ENCODE measurements at regions not wholly inside any gene's neighbourhood (a gene's known extent, or its start where the extent isn't known, plus 50 kb on each side); places are given as distances from the start of the nearest gene placed in this dataset.

DNA sequence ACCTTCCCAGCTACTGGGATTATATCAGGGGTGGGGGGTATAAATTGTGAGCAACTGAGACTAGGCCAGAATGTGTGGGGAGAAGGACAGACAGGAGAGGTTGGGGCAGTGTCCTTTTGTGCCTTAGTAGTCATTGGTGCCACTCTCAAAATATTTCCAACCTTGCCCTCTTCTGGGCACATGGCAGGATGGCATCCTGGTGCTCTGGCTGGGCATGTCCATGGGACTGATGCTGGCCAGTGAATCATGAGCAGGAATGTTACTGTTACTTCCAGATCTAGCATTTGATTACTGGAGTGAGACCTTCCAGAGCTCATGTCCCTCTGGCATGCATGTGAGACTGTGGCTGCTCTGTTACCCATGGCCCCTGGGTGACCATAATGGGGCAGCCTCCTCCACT is 151.2 kb downstream of the MATN1 start:
- no TSS peak for BruUV-seq (replicated peaks)
- intact Hi-C loops (cut with micrococcal nuclease): no loop called here

DNA sequence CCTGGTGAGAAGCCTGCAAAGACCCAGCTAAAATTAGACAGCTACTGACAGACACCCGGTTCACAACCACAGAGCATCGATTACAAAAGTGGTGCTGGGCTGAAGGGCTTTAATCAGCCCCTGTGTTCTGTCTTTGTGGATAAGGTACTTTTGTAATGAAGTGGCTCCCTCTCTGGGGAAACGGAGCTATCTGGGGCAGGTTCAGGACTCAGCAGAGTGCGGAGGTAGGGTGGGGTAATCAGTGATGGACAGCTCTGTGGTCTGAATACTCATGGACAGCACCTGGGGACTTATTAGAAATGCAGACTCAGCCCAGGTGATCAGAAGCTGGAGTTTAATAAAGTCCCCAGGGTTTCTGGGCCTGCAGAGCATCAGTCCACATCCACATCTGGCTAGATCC is 152.0 kb downstream of the MATN1 start:
- no TSS peak for BruUV-seq (replicated peaks)
- H3K9me2 ChIP-seq (ENCODE audit: insufficient read depth): no peaks in the 10 kb centered on the region
- H2AFZ ChIP-seq (ENCODE audit: low read depth, low read length, poor library complexity, severe bottlenecking): no peak overlapping the region
- no peaks in the 10 kb centered on the region for H3K79me2 ChIP-seq (ENCODE audit: insufficient read depth, low read length)
- no peak overlapping the region for H3K27ac ChIP-seq (ENCODE audit: low read depth, low read length)
- no peak overlapping the region for H3K4me2 ChIP-seq (ENCODE audit: low read length)
- intact Hi-C loops (cut with micrococcal nuclease): no loop called here
- H3K9ac ChIP-seq (ENCODE audit: low read length): no peak overlapping the region
- no peaks in the 10 kb centered on the region for H3K4me1 ChIP-seq (ENCODE audit: control insufficient read depth in 1 of 2, insufficient read depth in 2 of 2, low read length in 2 of 2)
- POLR2A ChIA-PET: no interaction called here
- RAD21 ChIA-PET (ENCODE audit: low non-redundant PET in 1 of 2, low total read pairs in 2 of 2, uncharacterized antibody in 2 of 2, unreplicated experiment in 2 of 2): no interaction called here
- CTCF ChIA-PET: interaction anchor here (1.8 kb wide), 1 partner anchor 191 kb away, joined by 6 read pairs; no protein-coding TSS in a partner anchor
- no peaks in the 10 kb centered on the region for H3K36me3 ChIP-seq (ENCODE audit: control insufficient read depth in 1 of 2, insufficient read depth in 2 of 2, low read length in 2 of 2)
- H3K9me3 ChIP-seq (ENCODE audit: control insufficient read depth in 1 of 2, insufficient read depth in 1 of 2, low read depth in 1 of 2, low read length in 2 of 2): no peaks in the 10 kb centered on the region
- ATAC-seq: no peak
- DNase-seq (ENCODE audit: low read depth, low spot score): no peak
- no peak overlapping the region for H3K4me3 ChIP-seq (replicated peaks in 1 of 2; ENCODE audit: low read depth in 1 of 2, low read length in 2 of 2)
- TF ChIP-seq ZFX (IDR thresholded peaks at IDR 0.05) (no peak), ELF1 (IDR thresholded peaks at IDR 0.05; ENCODE audit: borderline replicate concordance, low read depth) (no peak), JUND (IDR thresholded peaks at IDR 0.05) (no peak), EZH2 (IDR thresholded peaks at IDR 0.05) (no peak), EZH2phosphoT487 (IDR thresholded peaks at IDR 0.05; ENCODE audit: borderline replicate concordance) (no peak), CBX3 (IDR thresholded peaks at IDR 0.05; ENCODE audit: low read depth) (no peak), SP1 (IDR thresholded peaks at IDR 0.05; ENCODE audit: low read depth) (no peak), RAD21 (IDR thresholded peaks at IDR 0.05; ENCODE audit: low read depth) (no peak), EGR1 (IDR thresholded peaks at IDR 0.05; ENCODE audit: low read depth) (no peak), CEBPB (IDR thresholded peaks at IDR 0.05; ENCODE audit: low read depth) (no peak), FOSL1 (IDR thresholded peaks at IDR 0.05; ENCODE audit: low read depth) (no peak), ZNF274 (IDR thresholded peaks at IDR 0.05; ENCODE audit: low read depth, low read length) (no peak), POLR2A (IDR thresholded peaks at IDR 0.05; ENCODE audit: borderline replicate concordance, extremely low read depth, insufficient read depth, insufficient read length) (no peak), SRF (IDR thresholded peaks at IDR 0.05; ENCODE audit: low read depth) (no peak)
- TF ChIP-seq, protein P1, sequence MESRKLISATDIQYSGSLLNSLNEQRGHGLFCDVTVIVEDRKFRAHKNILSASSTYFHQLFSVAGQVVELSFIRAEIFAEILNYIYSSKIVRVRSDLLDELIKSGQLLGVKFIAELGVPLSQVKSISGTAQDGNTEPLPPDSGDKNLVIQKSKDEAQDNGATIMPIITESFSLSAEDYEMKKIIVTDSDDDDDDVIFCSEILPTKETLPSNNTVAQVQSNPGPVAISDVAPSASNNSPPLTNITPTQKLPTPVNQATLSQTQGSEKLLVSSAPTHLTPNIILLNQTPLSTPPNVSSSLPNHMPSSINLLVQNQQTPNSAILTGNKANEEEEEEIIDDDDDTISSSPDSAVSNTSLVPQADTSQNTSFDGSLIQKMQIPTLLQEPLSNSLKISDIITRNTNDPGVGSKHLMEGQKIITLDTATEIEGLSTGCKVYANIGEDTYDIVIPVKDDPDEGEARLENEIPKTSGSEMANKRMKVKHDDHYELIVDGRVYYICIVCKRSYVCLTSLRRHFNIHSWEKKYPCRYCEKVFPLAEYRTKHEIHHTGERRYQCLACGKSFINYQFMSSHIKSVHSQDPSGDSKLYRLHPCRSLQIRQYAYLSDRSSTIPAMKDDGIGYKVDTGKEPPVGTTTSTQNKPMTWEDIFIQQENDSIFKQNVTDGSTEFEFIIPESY (IDR thresholded peaks at IDR 0.05; ENCODE audit: extremely low read depth, insufficient replicate concordance, low read length): no peak
- TF ChIP-seq, protein P2, sequence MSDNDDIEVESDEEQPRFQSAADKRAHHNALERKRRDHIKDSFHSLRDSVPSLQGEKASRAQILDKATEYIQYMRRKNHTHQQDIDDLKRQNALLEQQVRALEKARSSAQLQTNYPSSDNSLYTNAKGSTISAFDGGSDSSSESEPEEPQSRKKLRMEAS (IDR thresholded peaks at IDR 0.05): no peak
- no peaks in the 10 kb centered on the region for H4K20me1 ChIP-seq (ENCODE audit: insufficient read depth)
- H3K27me3 ChIP-seq (ENCODE audit: insufficient read depth, low read length): no peaks in the 10 kb centered on the region

More for the DNA sequence above, 151.2 kb downstream of the MATN1 start:
- Histone ChIP-seq H3K9me2 (ENCODE audit: insufficient read depth) (no peaks in the 10 kb centered on the region), H3K36me3 (ENCODE audit: control insufficient read depth in 1 of 2, insufficient read depth in 2 of 2, low read length in 2 of 2) (no peaks in the 10 kb centered on the region), H3K27ac (ENCODE audit: low read depth, low read length) (no peak overlapping the region), H3K4me3 (replicated peaks in 1 of 2; ENCODE audit: low read depth in 1 of 2, low read length in 2 of 2) (no peak overlapping the region), H3K4me2 (ENCODE audit: low read length) (no peak overlapping the region), H3K9me3 (ENCODE audit: control insufficient read depth in 1 of 2, insufficient read depth in 1 of 2, low read depth in 1 of 2, low read length in 2 of 2) (no peaks in the 10 kb centered on the region), H2AFZ (ENCODE audit: low read depth, low read length, poor library complexity, severe bottlenecking) (no peak overlapping the region), H3K27me3 (ENCODE audit: insufficient read depth, low read length) (no peaks in the 10 kb centered on the region), H3K79me2 (ENCODE audit: insufficient read depth, low read length) (no peaks in the 10 kb centered on the region), H3K9ac (ENCODE audit: low read length) (no peak overlapping the region), H4K20me1 (ENCODE audit: insufficient read depth) (no peaks in the 10 kb centered on the region), H3K4me1 (ENCODE audit: control insufficient read depth in 1 of 2, insufficient read depth in 2 of 2, low read length in 2 of 2) (no peaks in the 10 kb centered on the region)
- DNase-seq (ENCODE audit: low read depth, low spot score) (no peak), ATAC-seq (peak; percentile 75)
- ChIA-PET CTCF (interaction anchor here (1.8 kb wide), 1 partner anchor 192 kb away, joined by 6 read pairs; no protein-coding TSS in a partner anchor), RAD21 (ENCODE audit: low non-redundant PET in 1 of 2, low total read pairs in 2 of 2, uncharacterized antibody in 2 of 2, unreplicated experiment in 2 of 2) (no interaction called here), POLR2A (no interaction called here)
- TF ChIP-seq, protein P2 (IDR thresholded peaks at IDR 0.05): no peak
- TF ChIP-seq RAD21 (IDR thresholded peaks at IDR 0.05; ENCODE audit: low read depth): peak; percentile 54
- TF ChIP-seq, protein P3, sequence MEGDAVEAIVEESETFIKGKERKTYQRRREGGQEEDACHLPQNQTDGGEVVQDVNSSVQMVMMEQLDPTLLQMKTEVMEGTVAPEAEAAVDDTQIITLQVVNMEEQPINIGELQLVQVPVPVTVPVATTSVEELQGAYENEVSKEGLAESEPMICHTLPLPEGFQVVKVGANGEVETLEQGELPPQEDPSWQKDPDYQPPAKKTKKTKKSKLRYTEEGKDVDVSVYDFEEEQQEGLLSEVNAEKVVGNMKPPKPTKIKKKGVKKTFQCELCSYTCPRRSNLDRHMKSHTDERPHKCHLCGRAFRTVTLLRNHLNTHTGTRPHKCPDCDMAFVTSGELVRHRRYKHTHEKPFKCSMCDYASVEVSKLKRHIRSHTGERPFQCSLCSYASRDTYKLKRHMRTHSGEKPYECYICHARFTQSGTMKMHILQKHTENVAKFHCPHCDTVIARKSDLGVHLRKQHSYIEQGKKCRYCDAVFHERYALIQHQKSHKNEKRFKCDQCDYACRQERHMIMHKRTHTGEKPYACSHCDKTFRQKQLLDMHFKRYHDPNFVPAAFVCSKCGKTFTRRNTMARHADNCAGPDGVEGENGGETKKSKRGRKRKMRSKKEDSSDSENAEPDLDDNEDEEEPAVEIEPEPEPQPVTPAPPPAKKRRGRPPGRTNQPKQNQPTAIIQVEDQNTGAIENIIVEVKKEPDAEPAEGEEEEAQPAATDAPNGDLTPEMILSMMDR (IDR thresholded peaks at IDR 0.05 in 2 of 3, conservative IDR thresholded peaks at IDR 0.05 in 1 of 3; ENCODE audit: borderline replicate concordance in 1 of 3, insufficient read depth in 1 of 3, low read depth in 2 of 3, low read length in 2 of 3): peak; percentile 11 to 24 (median 20); a peak in 2 of 6 replicates

Measured in HCT116 (cell line).